H1 (cell line): ENCODE measurements at regions not wholly inside any gene's neighbourhood (a gene's known extent, or its start where the extent isn't known, plus 50 kb on each side); places are given as distances from the start of the nearest gene placed in this dataset.

Experiments used
- CTCF ChIA-PET: fragments of 300-600 bp; sonication (Branson Sonifier 250); formaldehyde crosslinking; loops from one replicate; lab custom pipeline; 2021; ENCODE audit not compliant: partially characterized antibody; lab: Charles Lee
- POLR2A ChIA-PET: fragments of 300-600 bp; sonication (Branson Sonifier 250); formaldehyde crosslinking; loops from one replicate; lab custom pipeline; 2021; ENCODE audit warnings: inconsistent platforms; ENCODE audit not compliant: partially characterized antibody; lab: Charles Lee
- DNase-seq, 2 experiments: peaks; one replicate each; pipeline versions ENCODE4 v3.0.0 to v3.0.0-alpha.2; 2010 to 2022; ENCODE audit warnings: low spot score in 2 of 2, low read depth in 1 of 2, mixed read lengths in 1 of 2
- FAIRE-seq: peaks from 2 replicates; lab custom pipeline; 2011; peaks lifted over from hg19 to GRCh38; lab: Jason Lieb, UNC
- H2AFZ ChIP-seq: 2 replicates; pipeline ENCODE4 v1.8.1; 2012; ENCODE audit warnings: low read length, inconsistent platforms
- H2AK5ac ChIP-seq: 2 replicates; pipeline ENCODE4 v1.6.1; 2013; ENCODE audit warnings: low read depth, low read length
- H2BK120ac ChIP-seq: replicated peaks from 2 replicates; pipeline ENCODE3; 2013; ENCODE audit warnings: low read depth, low read length, inconsistent platforms
- H2BK12ac ChIP-seq: 2 replicates; pipeline ENCODE4 v1.6.1; 2013; ENCODE audit warnings: low read depth, low read length
- H2BK15ac ChIP-seq: 2 replicates; pipeline ENCODE4 v1.6.1; 2013; ENCODE audit warnings: low read length
- H2BK20ac ChIP-seq: 2 replicates; pipeline ENCODE4 v1.6.1; 2013; ENCODE audit warnings: low read length
- H2BK5ac ChIP-seq: 2 replicates; pipeline ENCODE4 v1.6.1; 2013; ENCODE audit warnings: low read depth, low read length
- H3K14ac ChIP-seq: 2 replicates; pipeline ENCODE4 v1.6.1; 2013; ENCODE audit warnings: inconsistent platforms; ENCODE audit not compliant: insufficient read length
- H3K18ac ChIP-seq: 2 replicates; pipeline ENCODE4 v1.6.1; 2013; ENCODE audit warnings: low read length; ENCODE audit errors: extremely low read depth
- H3K23ac ChIP-seq: 2 replicates; pipeline ENCODE4 v1.6.1; 2013; ENCODE audit warnings: inconsistent platforms; ENCODE audit not compliant: insufficient read length
- H3K23me2 ChIP-seq: 2 replicates; pipeline ENCODE4 v1.6.1; 2013; ENCODE audit warnings: low read depth, low read length
- H3K27ac ChIP-seq: 2 replicates; pipeline ENCODE4 v1.6.1; 2011; ENCODE audit warnings: low read depth, low read length, inconsistent platforms
- H3K27me3 ChIP-seq, 4 experiments: replicated peaks in 1 of 4; 1 replicate in 1 of 4; 2 replicates in 3 of 4; pipeline versions ENCODE4 v1.6.1 to v1.8.1; 2011 to 2013; ENCODE audit warnings: low read length in 3 of 4, mild to moderate bottlenecking in 3 of 4, inconsistent platforms in 2 of 4, mixed read lengths in 2 of 4, moderate library complexity in 1 of 4; ENCODE audit not compliant: control insufficient read depth in 3 of 4, insufficient read depth in 3 of 4; ENCODE audit errors: extremely low read depth in 1 of 4
- H3K36me3 ChIP-seq, 4 experiments: 2 replicates each; pipeline versions ENCODE4 v1.6.1 to v1.8.1; 2011 to 2013; ENCODE audit warnings: mild to moderate bottlenecking in 4 of 4, low read length in 3 of 4, moderate library complexity in 2 of 4, control low read depth in 1 of 4, inconsistent platforms in 1 of 4; ENCODE audit not compliant: insufficient read depth in 4 of 4, control insufficient read depth in 2 of 4
- H3K4ac ChIP-seq: replicated peaks from 2 replicates; pipeline ENCODE3; 2013; ENCODE audit warnings: low read length, low read depth, mixed read lengths, inconsistent platforms; ENCODE audit not compliant: insufficient read length
- H3K4me1 ChIP-seq, 4 experiments: replicated peaks in 1 of 4; 1 replicate in 1 of 4; 2 replicates in 3 of 4; pipeline versions ENCODE4 v1.6.1 to v1.8.1; 2011 to 2013; ENCODE audit warnings: low read length in 3 of 4, inconsistent platforms in 2 of 4, mixed read lengths in 1 of 4; ENCODE audit not compliant: insufficient read depth in 4 of 4, control insufficient read depth in 3 of 4
- H3K4me2 ChIP-seq, 2 experiments: 2 replicates each; pipeline versions ENCODE4 v1.6.1 to v1.8.1; 2011 to 2013; ENCODE audit warnings: low read depth in 2 of 2, low read length in 2 of 2, control low read depth in 1 of 2, inconsistent platforms in 1 of 2, mild to moderate bottlenecking in 1 of 2; ENCODE audit not compliant: insufficient read depth in 1 of 2
- H3K4me3 ChIP-seq, 4 experiments: fragments of 200-600, 300-600 bp in 1 of 4; sonication (generic), shearing (Covaris generic), sonication (Bioruptor Twin) in 1 of 4; 2 replicates each; pipeline versions ENCODE4 v1.5.1 to v1.8.1; 2011 to 2016; ENCODE audit warnings: low read length in 4 of 4, low read depth in 3 of 4, control low read depth in 2 of 4, inconsistent platforms in 2 of 4, mild to moderate bottlenecking in 2 of 4, mixed read lengths in 1 of 4, moderate library complexity in 1 of 4; ENCODE audit not compliant: insufficient read depth in 2 of 4; ENCODE audit errors: extremely low read depth in 1 of 4
- H3K56ac ChIP-seq: replicated peaks from 2 replicates; pipeline ENCODE3; 2013; ENCODE audit warnings: low read depth, mild to moderate bottlenecking, mixed read lengths, low read length, inconsistent platforms; ENCODE audit not compliant: insufficient read length
- H3K79me1 ChIP-seq: 2 replicates; pipeline ENCODE4 v1.6.1; 2013; ENCODE audit warnings: low read depth, low read length, control low read depth
- H3K79me2 ChIP-seq, 2 experiments: 2 replicates each; pipeline versions ENCODE4 v1.6.1 to v1.8.1; 2012 to 2013; ENCODE audit warnings: low read length in 2 of 2, mild to moderate bottlenecking in 2 of 2, inconsistent platforms in 1 of 2; ENCODE audit not compliant: insufficient read depth in 2 of 2, control insufficient read depth in 1 of 2
- H3K9ac ChIP-seq, 4 experiments: replicated peaks in 1 of 4; 1 replicate in 1 of 4; 2 replicates in 3 of 4; pipeline versions ENCODE4 v1.6.1 to v1.8.1; 2011 to 2013; ENCODE audit warnings: low read depth in 3 of 4, low read length in 3 of 4, control low read depth in 2 of 4, mild to moderate bottlenecking in 2 of 4, moderate library complexity in 2 of 4, inconsistent platforms in 1 of 4; ENCODE audit errors: extremely low read depth in 1 of 4
- H3K9me3 ChIP-seq, 2 experiments: 2 replicates each; pipeline versions ENCODE4 v1.6.1 to v1.8.1; 2012 to 2013; ENCODE audit warnings: mild to moderate bottlenecking in 2 of 2, moderate library complexity in 2 of 2, control low read depth in 1 of 2, inconsistent platforms in 1 of 2, low read depth in 1 of 2, low read length in 1 of 2, mixed read lengths in 1 of 2; ENCODE audit not compliant: insufficient read depth in 2 of 2
- H4K20me1 ChIP-seq, 2 experiments: replicated peaks in 1 of 2; 2 replicates each; pipeline versions ENCODE3 to v1.8.1; 2011 to 2013; ENCODE audit warnings: inconsistent platforms in 2 of 2, low read length in 2 of 2, mild to moderate bottlenecking in 1 of 2; ENCODE audit not compliant: insufficient read depth in 2 of 2, control insufficient read depth in 1 of 2
- H4K5ac ChIP-seq: 2 replicates; pipeline ENCODE4 v1.6.1; 2013; ENCODE audit warnings: low read length, low read depth, mixed read lengths, inconsistent platforms; ENCODE audit not compliant: insufficient read length
- H4K8ac ChIP-seq: 2 replicates; pipeline ENCODE4 v1.8.0; 2013; ENCODE audit warnings: mild to moderate bottlenecking, moderate library complexity, low read length, inconsistent platforms; ENCODE audit not compliant: insufficient read depth; ENCODE audit errors: extremely low read depth
- H4K91ac ChIP-seq: replicated peaks from 2 replicates; pipeline ENCODE3; 2013; ENCODE audit warnings: low read length, mixed read lengths, inconsistent platforms; ENCODE audit not compliant: insufficient read length
- BCL11A ChIP-seq, 2 experiments: IDR thresholded peaks; one replicate each; pipeline ENCODE4 v1.6.1; 2011; ENCODE audit warnings: low read depth in 2 of 2, low read length in 2 of 2, mild to moderate bottlenecking in 2 of 2
- RAD21 ChIP-seq, 2 experiments: IDR thresholded peaks in 1 of 2; conservative IDR thresholded peaks in 1 of 2; 2 replicates each; pipeline ENCODE4 v1.6.1; 2011; ENCODE audit warnings: low read depth in 2 of 2, low read length in 2 of 2, improper control_type of control experiment in 1 of 2, inconsistent platforms in 1 of 2, mild to moderate bottlenecking in 1 of 2, moderate library complexity in 1 of 2
- SIX5 ChIP-seq: IDR thresholded peaks from 2 replicates; pipeline ENCODE4 v1.6.1; 2011; ENCODE audit warnings: mild to moderate bottlenecking, low read depth, low read length
- WGBS, 2 experiments: shearing (Covaris generic) in 1 of 2; methylation state at CpG; one replicate each; pipeline versions ENCODE4 v1.1.6 to v1.1.7; 2013 to 2015; ENCODE audit warnings: low lambda C conversion rate in 2 of 2, mixed read lengths in 2 of 2, inconsistent platforms in 1 of 2, low coverage in 1 of 2, missing lambda C conversion rate in 1 of 2; ENCODE audit not compliant: insufficient replicate concordance in 2 of 2, insufficient coverage in 1 of 2, insufficient read length in 1 of 2; ENCODE audit errors: extremely low coverage in 1 of 2, missing lambda C conversion rate in 1 of 2; 5-methylcytosine and 5-hydroxymethylcytosine counted together

- no peak overlapping the region for H3K14ac ChIP-seq
- TF ChIP-seq SIX5 (no peak), RAD21 (IDR thresholded peaks at IDR 0.05 in 1 of 2, conservative IDR thresholded peaks at IDR 0.05 in 1 of 2; ENCODE audit: low read depth in 2 of 2, low read length in 2 of 2) (peak in 1 of 2 experiments; percentile 31; a peak in 2 of 4 replicates), BCL11A (IDR thresholded peaks at IDR 0.05; ENCODE audit: low read depth in 2 of 2, low read length in 2 of 2) (no peak)
Observed at GRCh38 chr12:88431246-88431645, 149.0 kb downstream of the KITLG start.

More at GRCh38 chr12:88431246-88431645, 149.0 kb downstream of the KITLG start:
- no peak overlapping the region for H3K4me2 ChIP-seq
- no peak overlapping the region for H3K9ac ChIP-seq
- H2BK20ac ChIP-seq, result no peak overlapping the region
- no peaks in the 10 kb centered on the region for H3K9me3 ChIP-seq
- no peak overlapping the region for H3K4ac ChIP-seq
- no peak overlapping the region for H2BK5ac ChIP-seq
- H2AFZ ChIP-seq, result no peak overlapping the region
- H3K79me2 ChIP-seq, result no peaks in the 10 kb centered on the region
- H3K23ac ChIP-seq, result no peak overlapping the region
- no peaks in the 10 kb centered on the region for H3K23me2 ChIP-seq
- no peaks in the 10 kb centered on the region for H3K79me1 ChIP-seq
- H4K5ac ChIP-seq, result no peak overlapping the region
- no peak overlapping the region for H2BK15ac ChIP-seq
- no peaks in the 10 kb centered on the region for H3K36me3 ChIP-seq
- WGBS, 2 experiments, result 95% methylated on average over 4 of the region's 4 CpGs; no CpG with 5 or more reads in 1 of the 2 experiments
- H3K4me3 ChIP-seq, result no peak overlapping the region
- H3K4me1 ChIP-seq, result peaks cover 0 to 2% (median 0%) of the 10 kb centered on the region in 4 experiments; a peak in 1 of 7 replicates
- CTCF ChIA-PET, result interaction anchor here (0.7 to 1.7 kb wide), 4 partner anchors 11 to 145 kb away, joined by 3 to 4 read pairs (median 3); no protein-coding TSS in a partner anchor
- no peak overlapping the region for H4K91ac ChIP-seq
- no peak overlapping the region for H3K18ac ChIP-seq
- H4K20me1 ChIP-seq, result no peaks in the 10 kb centered on the region
- POLR2A ChIA-PET, result no interaction called here
- H3K27me3 ChIP-seq, result no peaks in the 10 kb centered on the region
- H3K56ac ChIP-seq, result no peak overlapping the region
- no peak overlapping the region for H3K27ac ChIP-seq
- H4K8ac ChIP-seq, result no peak overlapping the region
- H2BK120ac ChIP-seq, result no peak overlapping the region
- no peak overlapping the region for H2AK5ac ChIP-seq
- no peak for FAIRE-seq
- H2BK12ac ChIP-seq, result no peak overlapping the region
- no peak for DNase-seq
